ENCODE measurements at regions not wholly inside any gene's neighbourhood (a gene's known extent, or its start where the extent isn't known, plus 50 kb on each side); places are given as distances from the start of the nearest gene placed in this dataset.
A peak's percentile ranks its signal among the peaks of the same experiment; 100 is the strongest.

- Histone ChIP-seq H3K4me1 (replicated peaks in 1 of 2) (peaks cover 5 to 8% of the 10 kb centered on the region in 2 donors), H3K4me3 (no peak overlapping the region), H3K27ac (no peak overlapping the region)
- ATAC-seq (replicated peaks in 6 of 8) = peak in 1 of 8 experiments; percentile 8
- in situ Hi-C loops (cut with MboI; ENCODE audit: low pct_unique_long_range_greater_than_20kb in 2 of 9, low sequenced_read_pairs in 9 of 9, unreplicated experiment in 9 of 9) = loop anchor here in 1 of 9 experiments (25.0 kb wide), 1 partner anchor 783 kb away; no protein-coding TSS in a partner anchor
- WGBS, 10 experiments = 0 to 100% (median 71%) methylated on average over 1 of the region's 1 CpG; no CpG with 5 or more reads in 3 of the 10 experiments
Measured at GRCh38 chr3:144770281-144770680, 798.7 kb downstream of the DIPK2A start.

GRCh38 chr3:144770915-144771351, 799.3 kb downstream of the DIPK2A start:
- in situ Hi-C loops (cut with MboI; ENCODE audit: low pct_unique_long_range_greater_than_20kb in 2 of 9, low sequenced_read_pairs in 9 of 9, unreplicated experiment in 9 of 9) = loop anchor here in 1 of 9 experiments (25.0 kb wide), 1 partner anchor 784 kb away; no protein-coding TSS in a partner anchor
- H3K27ac ChIP-seq = no peak overlapping the region
- peaks cover 5 to 8% of the 10 kb centered on the region in 2 donors for H3K4me1 ChIP-seq (replicated peaks in 1 of 2)
- WGBS, 10 experiments = 17 to 91% (median 53%) methylated on average over 1 of the region's 1 CpG; no CpG with 5 or more reads in 2 of the 10 experiments
- ATAC-seq (replicated peaks in 6 of 8) = peak in 4 of 8 experiments; percentile 55 to 77 (median 62)
- H3K4me3 ChIP-seq = no peak overlapping the region

- in situ Hi-C loops (cut with MboI; ENCODE audit: low pct_unique_long_range_greater_than_20kb in 2 of 9, low sequenced_read_pairs in 9 of 9, unreplicated experiment in 9 of 9) = loop anchor here in 1 of 9 experiments (25.0 kb wide), 1 partner anchor 784 kb away; no protein-coding TSS in a partner anchor
- H3K4me1 ChIP-seq (replicated peaks in 1 of 2) = peaks cover 5 to 8% of the 10 kb centered on the region in 2 donors
- 0 to 100% (median 78%) methylated on average over 1 to 2 of the region's 2 CpGs; no CpG with 5 or more reads in 1 of the 10 experiments for WGBS, 10 experiments
- no peak overlapping the region for H3K27ac ChIP-seq
- H3K4me3 ChIP-seq = no peak overlapping the region
- ATAC-seq (replicated peaks in 6 of 8) = peak in 1 of 8 experiments; percentile 24
Measured at GRCh38 chr3:144771381-144771870, 799.8 kb downstream of the DIPK2A start.

- peaks cover 5 to 8% of the 10 kb centered on the region in 2 donors for H3K4me1 ChIP-seq (replicated peaks in 1 of 2)
- peak in 1 of 8 experiments; percentile 33 for ATAC-seq (replicated peaks in 6 of 8)
- no peak overlapping the region for H3K27ac ChIP-seq
- WGBS, 10 experiments = 41 to 100% (median 81%) methylated on average over 2 to 3 of the region's 3 CpGs; no CpG with 5 or more reads in 1 of the 10 experiments
- H3K4me3 ChIP-seq = no peak overlapping the region
- in situ Hi-C loops (cut with MboI; ENCODE audit: low pct_unique_long_range_greater_than_20kb in 2 of 9, low sequenced_read_pairs in 9 of 9, unreplicated experiment in 9 of 9) = loop anchor here in 1 of 9 experiments (25.0 kb wide), 1 partner anchor 785 kb away; no protein-coding TSS in a partner anchor
Measured at GRCh38 chr3:144772372-144772771, 800.7 kb downstream of the DIPK2A start.

- WGBS, 10 experiments = 50 to 91% (median 79%) methylated on average over 2 to 4 of the region's 4 CpGs; no CpG with 5 or more reads in 1 of the 10 experiments
- Histone ChIP-seq H3K27ac (no peak overlapping the region), H3K4me1 (replicated peaks in 1 of 2) (peaks cover 5 to 8% of the 10 kb centered on the region in 2 donors), H3K4me3 (no peak overlapping the region)
- in situ Hi-C loops (cut with MboI; ENCODE audit: low pct_unique_long_range_greater_than_20kb in 2 of 9, low sequenced_read_pairs in 9 of 9, unreplicated experiment in 9 of 9) = loop anchor here in 1 of 9 experiments (25.0 kb wide), 1 partner anchor 786 kb away; no protein-coding TSS in a partner anchor
- ATAC-seq (replicated peaks in 6 of 8) = no peak
Measured at GRCh38 chr3:144773350-144773749, 801.7 kb downstream of the DIPK2A start.

GRCh38 chr3:144774897-144775296, 803.3 kb downstream of the DIPK2A start:
- in situ Hi-C loops (cut with MboI; ENCODE audit: low pct_unique_long_range_greater_than_20kb in 2 of 9, low sequenced_read_pairs in 9 of 9, unreplicated experiment in 9 of 9) = loop anchor here in 1 of 9 experiments (25.0 kb wide), 1 partner anchor 788 kb away; no protein-coding TSS in a partner anchor
- peaks cover 5 to 8% of the 10 kb centered on the region in 2 donors for H3K4me1 ChIP-seq (replicated peaks in 1 of 2)
- H3K4me3 ChIP-seq = no peak overlapping the region
- ATAC-seq (replicated peaks in 6 of 8) = peak in 2 of 8 experiments; percentile 34 to 47
- no peak overlapping the region for H3K27ac ChIP-seq
- WGBS, 10 experiments = 16 to 94% (median 59%) methylated on average over 2 to 5 of the region's 5 CpGs; no CpG with 5 or more reads in 4 of the 10 experiments

GRCh38 chr3:144775551-144775950, 803.9 kb downstream of the DIPK2A start:
- no peak for ATAC-seq (replicated peaks in 6 of 8)
- Histone ChIP-seq H3K4me3 (no peak overlapping the region), H3K4me1 (replicated peaks in 1 of 2) (peaks cover 5 to 8% of the 10 kb centered on the region in 2 donors), H3K27ac (no peak overlapping the region)
- in situ Hi-C loops (cut with MboI; ENCODE audit: low pct_unique_long_range_greater_than_20kb in 2 of 9, low sequenced_read_pairs in 9 of 9, unreplicated experiment in 9 of 9) = no loop called here

- WGBS, 10 experiments = 21 to 100% (median 79%) methylated on average over 1 to 2 of the region's 2 CpGs
- Histone ChIP-seq H3K27ac (no peak overlapping the region), H3K4me3 (no peak overlapping the region), H3K4me1 (replicated peaks in 1 of 2) (no peaks in the 10 kb centered on the region)
- ATAC-seq (replicated peaks in 6 of 8) = no peak
- in situ Hi-C loops (cut with MboI; ENCODE audit: low pct_unique_long_range_greater_than_20kb in 2 of 9, low sequenced_read_pairs in 9 of 9, unreplicated experiment in 9 of 9) = no loop called here
Measured at GRCh38 chr3:144777906-144778305, 806.3 kb downstream of the DIPK2A start.

- in situ Hi-C loops (cut with MboI; ENCODE audit: low pct_unique_long_range_greater_than_20kb in 2 of 9, low sequenced_read_pairs in 9 of 9, unreplicated experiment in 9 of 9) = no loop called here
- no peak for ATAC-seq (replicated peaks in 6 of 8)
- 25 to 100% (median 98%) methylated on average over 1 to 4 of the region's 10 CpGs; no CpG with 5 or more reads in 4 of the 10 experiments for WGBS, 10 experiments
- H3K4me1 ChIP-seq (replicated peaks in 1 of 2) = no peaks in the 10 kb centered on the region
- H3K4me3 ChIP-seq = no peak overlapping the region
- no peak overlapping the region for H3K27ac ChIP-seq
Measured at GRCh38 chr3:144791034-144791433, 819.4 kb downstream of the DIPK2A start.

- WGBS, 10 experiments = 60 to 100% (median 100%) methylated on average over 1 of the region's 1 CpG; no CpG with 5 or more reads in 6 of the 10 experiments
- Histone ChIP-seq H3K4me1 (replicated peaks in 1 of 2) (no peaks in the 10 kb centered on the region), H3K27ac (no peak overlapping the region), H3K4me3 (no peak overlapping the region)
- in situ Hi-C loops (cut with MboI; ENCODE audit: low pct_unique_long_range_greater_than_20kb in 2 of 9, low sequenced_read_pairs in 9 of 9, unreplicated experiment in 9 of 9) = no loop called here
- ATAC-seq (replicated peaks in 6 of 8) = no peak
Measured at GRCh38 chr3:144801890-144802289, 830.3 kb downstream of the DIPK2A start.

GRCh38 chr3:144809380-144809779, 837.8 kb downstream of the DIPK2A start:
- WGBS, 10 experiments = 0 to 100% (median 100%) methylated on average over 1 of the region's 1 CpG; no CpG with 5 or more reads in 4 of the 10 experiments

GRCh38 chr3:144810160-144810559, 838.5 kb downstream of the DIPK2A start:
- H3K4me3 ChIP-seq = no peak overlapping the region
- in situ Hi-C loops (cut with MboI; ENCODE audit: low pct_unique_long_range_greater_than_20kb in 2 of 9, low sequenced_read_pairs in 9 of 9, unreplicated experiment in 9 of 9) = no loop called here
- ATAC-seq (replicated peaks in 6 of 8) = no peak
- 0 to 100% (median 80%) methylated on average over 1 of the region's 1 CpG; no CpG with 5 or more reads in 3 of the 10 experiments for WGBS, 10 experiments
- no peaks in the 10 kb centered on the region for H3K4me1 ChIP-seq (replicated peaks in 1 of 2)
- no peak overlapping the region for H3K27ac ChIP-seq

More at GRCh38 chr3:144809380-144809779, 837.8 kb downstream of the DIPK2A start:
- no peak for ATAC-seq (replicated peaks in 6 of 8)
- in situ Hi-C loops (cut with MboI; ENCODE audit: low pct_unique_long_range_greater_than_20kb in 2 of 9, low sequenced_read_pairs in 9 of 9, unreplicated experiment in 9 of 9) = no loop called here
- Histone ChIP-seq H3K4me1 (replicated peaks in 1 of 2) (no peaks in the 10 kb centered on the region), H3K27ac (no peak overlapping the region), H3K4me3 (no peak overlapping the region)

GRCh38 chr3:144815655-144816054, 844.0 kb downstream of the DIPK2A start:
- ATAC-seq (replicated peaks in 6 of 8) = peak in 1 of 8 experiments; percentile 55
- 0 to 100% (median 80%) methylated on average over 1 to 3 of the region's 3 CpGs for WGBS, 10 experiments
- no peak overlapping the region for H3K4me3 ChIP-seq

More at GRCh38 chr3:144815655-144816054, 844.0 kb downstream of the DIPK2A start:
- peaks cover 0 to 16% of the 10 kb centered on the region in 2 donors for H3K4me1 ChIP-seq (replicated peaks in 1 of 2)
- in situ Hi-C loops (cut with MboI; ENCODE audit: low pct_unique_long_range_greater_than_20kb in 2 of 9, low sequenced_read_pairs in 9 of 9, unreplicated experiment in 9 of 9) = no loop called here
- H3K27ac ChIP-seq = no peak overlapping the region

All from motor neuron (in vitro differentiated cells).